Activated CD8-positive, alpha-beta memory T cell treated with anti-CD3 and anti-CD28 coated beads for 48 hours (primary cell): ENCODE measurements at regions not wholly inside any gene's neighbourhood (a gene's known extent, or its start where the extent isn't known, plus 50 kb on each side); places are given as distances from the start of the nearest gene placed in this dataset.

Experiments
- DNase-seq, 3 experiments: peaks; one replicate each; pipeline ENCODE4 v3.0.0-alpha.2; 2020; ENCODE audit warnings: low read depth in 2 of 3, low spot score in 2 of 3

- DNase-seq, result no peak
Measured at GRCh38 chr10:123553810-123554430, 112.2 kb upstream of the GPR26 start.

- DNase-seq, result no peak
Measured at GRCh38 chr10:123554656-123555055, 111.5 kb upstream of the GPR26 start.

- DNase-seq, result no peak
Measured at GRCh38 chr10:123555616-123556015, 110.5 kb upstream of the GPR26 start.

- DNase-seq, result no peak
Measured at GRCh38 chr10:123556049-123556448, 110.1 kb upstream of the GPR26 start.

GRCh38 chr10:123556736-123557135 lies 109.4 kb upstream of the GPR26 start:
- DNase-seq, result no peak

GRCh38 chr10:123557366-123558108 lies 108.6 kb upstream of the GPR26 start:
- no peak for DNase-seq

GRCh38 chr10:123558651-123559050 lies 107.5 kb upstream of the GPR26 start:
- no peak for DNase-seq

GRCh38 chr10:123559066-123559822 lies 106.9 kb upstream of the GPR26 start:
- peak; percentile 20 to 74 (median 43) for DNase-seq

- DNase-seq, result no peak
Measured at GRCh38 chr10:123559823-123560092, 106.4 kb upstream of the GPR26 start.

GRCh38 chr10:123560301-123561140 lies 105.6 kb upstream of the GPR26 start:
- no peak for DNase-seq

GRCh38 chr10:123561141-123561440 lies 105.1 kb upstream of the GPR26 start:
- no peak for DNase-seq

- no peak for DNase-seq
Measured at GRCh38 chr10:123562387-123562786, 103.8 kb upstream of the GPR26 start.

- no peak for DNase-seq
Measured at GRCh38 chr10:123562811-123563580, 103.2 kb upstream of the GPR26 start.

- no peak for DNase-seq
Measured at GRCh38 chr10:123563581-123563855, 102.6 kb upstream of the GPR26 start.

GRCh38 chr10:123563994-123564393 lies 102.2 kb upstream of the GPR26 start:
- DNase-seq, result no peak

- DNase-seq, result no peak
Measured at GRCh38 chr10:123564631-123565030, 101.5 kb upstream of the GPR26 start.

GRCh38 chr10:123565691-123566660 lies 100.2 kb upstream of the GPR26 start:
- DNase-seq, result no peak

- no peak for DNase-seq
Measured at GRCh38 chr10:123567984-123568739, 98.0 kb upstream of the GPR26 start.

- no peak for DNase-seq
Measured at GRCh38 chr10:123568751-123569150, 97.4 kb upstream of the GPR26 start.
